ENCODE measurements at regions not wholly inside any gene's neighbourhood (a gene's known extent, or its start where the extent isn't known, plus 50 kb on each side); places are given as distances from the start of the nearest gene placed in this dataset.

DNA sequence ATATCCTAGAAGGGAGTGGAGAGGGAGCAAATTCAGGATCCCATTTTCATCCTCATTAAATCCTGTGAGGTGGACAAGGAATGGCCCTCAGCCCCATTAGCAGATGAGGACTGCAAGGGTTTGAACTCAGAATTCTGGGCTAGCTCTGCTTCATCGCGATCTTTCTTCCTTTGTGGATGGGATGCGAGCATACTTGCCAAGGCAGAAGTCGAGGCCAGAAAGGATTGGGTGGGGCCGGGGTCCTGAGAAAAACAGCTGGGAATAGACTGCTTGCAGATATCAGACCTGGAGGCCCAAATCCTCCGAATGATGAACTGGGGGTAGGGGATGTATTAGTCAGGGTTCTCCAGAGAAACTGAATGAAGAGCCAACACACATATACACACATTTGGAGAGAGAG lies 179.0 kb downstream of the CHST1 start:
- CTCF ChIA-PET = no interaction called here

GRCh38 chr11:45485070-45485707 lies 180.2 kb downstream of the CHST1 start:
- CTCF ChIA-PET = interaction anchor here (0.8 kb wide), 2 partner anchors 20 to 170 kb away, joined by 4 read pairs; no protein-coding TSS in a partner anchor
- DNase-seq (ENCODE audit: extremely low spot score) = no peak
- no peak for TF ChIP-seq ZNF384 (IDR thresholded peaks at IDR 0.05)
- no peak for TF ChIP-seq SUZ12 (IDR thresholded peaks at IDR 0.05)
- no peak for TF ChIP-seq FOXK2 (IDR thresholded peaks at IDR 0.05)
- no peak for TF ChIP-seq TARDBP (IDR thresholded peaks at IDR 0.05)
- TF ChIP-seq FOXM1 (IDR thresholded peaks at IDR 0.05; ENCODE audit: borderline replicate concordance) = no peak
- no peak for TF ChIP-seq LEF1 (IDR thresholded peaks at IDR 0.05; ENCODE audit: borderline replicate concordance)
- TF ChIP-seq BHLHE40 (IDR thresholded peaks at IDR 0.05; ENCODE audit: borderline replicate concordance) = no peak
- TF ChIP-seq, protein P1, sequence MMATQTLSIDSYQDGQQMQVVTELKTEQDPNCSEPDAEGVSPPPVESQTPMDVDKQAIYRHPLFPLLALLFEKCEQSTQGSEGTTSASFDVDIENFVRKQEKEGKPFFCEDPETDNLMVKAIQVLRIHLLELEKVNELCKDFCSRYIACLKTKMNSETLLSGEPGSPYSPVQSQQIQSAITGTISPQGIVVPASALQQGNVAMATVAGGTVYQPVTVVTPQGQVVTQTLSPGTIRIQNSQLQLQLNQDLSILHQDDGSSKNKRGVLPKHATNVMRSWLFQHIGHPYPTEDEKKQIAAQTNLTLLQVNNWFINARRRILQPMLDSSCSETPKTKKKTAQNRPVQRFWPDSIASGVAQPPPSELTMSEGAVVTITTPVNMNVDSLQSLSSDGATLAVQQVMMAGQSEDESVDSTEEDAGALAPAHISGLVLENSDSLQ (IDR thresholded peaks at IDR 0.05) = no peak
- TF ChIP-seq ARNT (IDR thresholded peaks at IDR 0.05) = no peak
- TF ChIP-seq NFRKB (IDR thresholded peaks at IDR 0.05) = no peak
- POLR2A ChIA-PET = no interaction called here

More for the DNA sequence above, 179.0 kb downstream of the CHST1 start:
- no peak for TF ChIP-seq TARDBP (IDR thresholded peaks at IDR 0.05)
- TF ChIP-seq BHLHE40 (IDR thresholded peaks at IDR 0.05; ENCODE audit: borderline replicate concordance) = no peak
- TF ChIP-seq ZNF384 (IDR thresholded peaks at IDR 0.05) = no peak
- no peak for TF ChIP-seq FOXK2 (IDR thresholded peaks at IDR 0.05)
- TF ChIP-seq CTBP1 (IDR thresholded peaks at IDR 0.05; ENCODE audit: borderline replicate concordance) = no peak
- no peak for TF ChIP-seq ARNT (IDR thresholded peaks at IDR 0.05)
- no peak for TF ChIP-seq SUZ12 (IDR thresholded peaks at IDR 0.05)
- TF ChIP-seq L3MBTL2 (conservative IDR thresholded peaks at IDR 0.05) = no peak
- TF ChIP-seq HDGF (IDR thresholded peaks at IDR 0.05; ENCODE audit: borderline replicate concordance) = no peak
- TF ChIP-seq NFRKB (IDR thresholded peaks at IDR 0.05) = no peak
- TF ChIP-seq SP1 (IDR thresholded peaks at IDR 0.05) = no peak
- no peak for TF ChIP-seq LEF1 (IDR thresholded peaks at IDR 0.05; ENCODE audit: borderline replicate concordance)
- TF ChIP-seq, protein P1 (IDR thresholded peaks at IDR 0.05) = no peak
- no peak for TF ChIP-seq ELF4 (IDR thresholded peaks at IDR 0.05)
- no peak for TF ChIP-seq FOXM1 (IDR thresholded peaks at IDR 0.05; ENCODE audit: borderline replicate concordance)
- no peak for TF ChIP-seq FOXA1 (IDR thresholded peaks at IDR 0.05)
- POLR2A ChIA-PET = no interaction called here
- DNase-seq (ENCODE audit: extremely low spot score) = no peak

GRCh38 chr11:45484326-45484883 lies 181.0 kb downstream of the CHST1 start:
- CTCF ChIA-PET = interaction anchor here (0.8 to 1.2 kb wide), 2 partner anchors 21 to 171 kb away, joined by 4 read pairs; no protein-coding TSS in a partner anchor
- POLR2A ChIA-PET = no interaction called here
- TF ChIP-seq HDGF (IDR thresholded peaks at IDR 0.05; ENCODE audit: borderline replicate concordance) = no peak
- no peak for TF ChIP-seq FOXM1 (IDR thresholded peaks at IDR 0.05; ENCODE audit: borderline replicate concordance)
- TF ChIP-seq FOXA1 (IDR thresholded peaks at IDR 0.05) = no peak
- TF ChIP-seq BHLHE40 (IDR thresholded peaks at IDR 0.05; ENCODE audit: borderline replicate concordance) = no peak
- TF ChIP-seq, protein P1 (IDR thresholded peaks at IDR 0.05) = no peak
- no peak for TF ChIP-seq NFRKB (IDR thresholded peaks at IDR 0.05)
- no peak for TF ChIP-seq SUZ12 (IDR thresholded peaks at IDR 0.05)
- TF ChIP-seq ELF4 (IDR thresholded peaks at IDR 0.05) = no peak
- no peak for TF ChIP-seq L3MBTL2 (conservative IDR thresholded peaks at IDR 0.05)
- TF ChIP-seq ARNT (IDR thresholded peaks at IDR 0.05) = no peak
- no peak for DNase-seq (ENCODE audit: extremely low spot score)

GRCh38 chr11:45483416-45483815 lies 182.0 kb downstream of the CHST1 start:
- DNase-seq (ENCODE audit: extremely low spot score) = no peak
- ChIA-PET POLR2A (no interaction called here), CTCF (interaction anchor here (1.2 kb wide), 1 partner anchor 172 kb away, joined by 4 read pairs; no protein-coding TSS in a partner anchor)
- TF ChIP-seq SUZ12 (IDR thresholded peaks at IDR 0.05) (no peak), ELF4 (IDR thresholded peaks at IDR 0.05) (no peak), TARDBP (IDR thresholded peaks at IDR 0.05) (no peak), SP1 (IDR thresholded peaks at IDR 0.05) (no peak), ZNF384 (IDR thresholded peaks at IDR 0.05) (no peak), ARNT (IDR thresholded peaks at IDR 0.05) (no peak), NFRKB (IDR thresholded peaks at IDR 0.05) (no peak), HDGF (IDR thresholded peaks at IDR 0.05; ENCODE audit: borderline replicate concordance) (no peak), L3MBTL2 (conservative IDR thresholded peaks at IDR 0.05) (no peak), FOXA1 (IDR thresholded peaks at IDR 0.05) (no peak), FOXK2 (IDR thresholded peaks at IDR 0.05) (no peak), CTBP1 (IDR thresholded peaks at IDR 0.05; ENCODE audit: borderline replicate concordance) (no peak), LEF1 (IDR thresholded peaks at IDR 0.05; ENCODE audit: borderline replicate concordance) (no peak), BHLHE40 (IDR thresholded peaks at IDR 0.05; ENCODE audit: borderline replicate concordance) (no peak), FOXM1 (IDR thresholded peaks at IDR 0.05; ENCODE audit: borderline replicate concordance) (no peak)
- TF ChIP-seq, protein P1 (IDR thresholded peaks at IDR 0.05) = no peak

DNA sequence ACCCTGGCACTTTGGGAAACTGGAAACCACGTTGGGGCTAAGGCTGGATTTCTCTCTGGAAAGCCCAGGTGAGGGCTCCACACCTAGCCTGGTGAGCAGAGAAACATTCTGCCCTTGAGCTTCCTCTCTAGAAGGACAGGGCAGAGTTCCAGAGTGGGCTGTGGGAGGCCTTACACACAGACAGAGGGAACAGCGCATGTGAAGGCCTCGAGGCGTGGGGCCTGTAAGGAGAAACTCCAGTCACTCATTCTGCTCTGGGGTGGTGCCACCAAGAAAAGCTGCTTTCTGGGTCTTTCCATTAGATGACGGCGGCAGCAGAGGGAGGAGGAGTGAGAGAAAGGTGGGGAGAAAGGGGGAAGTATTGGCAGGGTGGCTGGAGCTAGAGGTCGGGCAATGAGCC lies 183.1 kb downstream of the CHST1 start:
- ChIA-PET CTCF (no interaction called here), POLR2A (no interaction called here)
- DNase-seq (ENCODE audit: extremely low spot score) = no peak
- TF ChIP-seq FOXK2 (IDR thresholded peaks at IDR 0.05) (no peak), LEF1 (IDR thresholded peaks at IDR 0.05; ENCODE audit: borderline replicate concordance) (no peak), SUZ12 (IDR thresholded peaks at IDR 0.05) (no peak), ZNF384 (IDR thresholded peaks at IDR 0.05) (no peak), BHLHE40 (IDR thresholded peaks at IDR 0.05; ENCODE audit: borderline replicate concordance) (no peak), SP1 (IDR thresholded peaks at IDR 0.05) (no peak), TARDBP (IDR thresholded peaks at IDR 0.05) (no peak), FOXM1 (IDR thresholded peaks at IDR 0.05; ENCODE audit: borderline replicate concordance) (no peak), FOXA1 (IDR thresholded peaks at IDR 0.05) (no peak), L3MBTL2 (conservative IDR thresholded peaks at IDR 0.05) (no peak), HDGF (IDR thresholded peaks at IDR 0.05; ENCODE audit: borderline replicate concordance) (no peak), ELF4 (IDR thresholded peaks at IDR 0.05) (no peak), CTBP1 (IDR thresholded peaks at IDR 0.05; ENCODE audit: borderline replicate concordance) (no peak)
- TF ChIP-seq, protein P1 (IDR thresholded peaks at IDR 0.05) = no peak
